OCI-LY7 (cell line): ENCODE measurements at regions not wholly inside any gene's neighbourhood (a gene's known extent, or its start where the extent isn't known, plus 50 kb on each side); places are given as distances from the start of the nearest gene placed in this dataset.

Source experiments
- BruUV-seq: library from RNA; stranded (reverse); fragments of 400-500 nt; replicated peaks from 2 replicates; lab custom pipeline; 2021; lab: Mats Ljungman, UMichigan
- CTCF ChIA-PET: fragments of 300-600 bp; sonication (Branson Sonifier 250); formaldehyde crosslinking; loops from one replicate; lab custom pipeline; 2022; ENCODE audit warnings: antibody characterized with exemption; ENCODE audit not compliant: unreplicated experiment; lab: Charles Lee
- POLR2A ChIA-PET: fragments of 300-600 bp; sonication (Branson Sonifier 250); formaldehyde crosslinking; loops from one replicate; lab custom pipeline; 2022; ENCODE audit warnings: antibody characterized with exemption; lab: Charles Lee
- DNase-seq: peaks from one replicate; pipeline ENCODE4 v3.0.0-alpha.2; 2015; ENCODE audit warnings: low spot score
- H2AFZ ChIP-seq: fragments of 200-600 bp; sonication (generic), shearing (Covaris generic); 2 replicates; pipeline ENCODE4 v1.6.1; 2014; ENCODE audit warnings: mild to moderate bottlenecking, antibody characterized with exemption, low read length, moderate library complexity
- H3K27ac ChIP-seq: fragments of 200-600 bp; sonication (generic); 2 replicates; pipeline ENCODE4 v1.5.1; 2014; ENCODE audit warnings: mixed run types, low read depth, mild to moderate bottlenecking, moderate library complexity, low read length, inconsistent platforms; ENCODE audit not compliant: poor library complexity, severe bottlenecking
- H3K36me3 ChIP-seq: fragments of 200-600 bp; sonication (generic); 2 replicates; pipeline ENCODE4 v1.6.1; 2014; ENCODE audit warnings: mild to moderate bottlenecking, antibody characterized with exemption, low read length, moderate library complexity, mixed read lengths; ENCODE audit not compliant: insufficient read depth
- H3K4me1 ChIP-seq: fragments of 200-600 bp; sonication (generic); 2 replicates; pipeline ENCODE4 v1.5.1; 2014; ENCODE audit warnings: mild to moderate bottlenecking, low read length; ENCODE audit not compliant: insufficient read depth, poor library complexity, severe bottlenecking
- H3K4me2 ChIP-seq: fragments of 200-600 bp; sonication (generic); 2 replicates; pipeline ENCODE4 v1.6.1; 2014; ENCODE audit warnings: mild to moderate bottlenecking, low read length
- H3K4me3 ChIP-seq: fragments of 200-600 bp; sonication (generic); 2 replicates; pipeline ENCODE4 v1.5.1; 2014; ENCODE audit warnings: mild to moderate bottlenecking, low read depth, low read length; ENCODE audit not compliant: poor library complexity, severe bottlenecking
- H3K79me2 ChIP-seq: fragments of 200-600 bp; sonication (generic); 2 replicates; pipeline ENCODE4 v1.6.1; 2016; ENCODE audit warnings: low read depth, mild to moderate bottlenecking, low read length, moderate library complexity, mixed read lengths; ENCODE audit not compliant: insufficient read depth
- H3K9me2 ChIP-seq: fragments of 200-600 bp; sonication (generic); 2 replicates; pipeline ENCODE4 v1.6.1; 2016; ENCODE audit warnings: mild to moderate bottlenecking, low read length, mixed read lengths; ENCODE audit not compliant: insufficient read depth
- H3K9me3 ChIP-seq: fragments of 200-600 bp; sonication (generic); 2 replicates; pipeline ENCODE4 v1.6.1; 2014; ENCODE audit warnings: mild to moderate bottlenecking, mixed run types, low read length, mixed read lengths
- H4K20me1 ChIP-seq: fragments of 200-600 bp; sonication (generic); 2 replicates; pipeline ENCODE4 v1.6.1; 2014; ENCODE audit warnings: mild to moderate bottlenecking, antibody characterized with exemption, low read length, moderate library complexity, mixed read lengths; ENCODE audit not compliant: insufficient read depth
- CTCF ChIP-seq: fragments of 200-600 bp; sonication (generic); conservative IDR thresholded peaks from 2 replicates; pipeline ENCODE4 v1.5.1; 2014; ENCODE audit warnings: mild to moderate bottlenecking, antibody characterized with exemption, low read length, moderate library complexity, mixed read lengths
- EZH2phosphoT487 ChIP-seq: fragments of 200-600 bp; sonication (generic); IDR thresholded peaks from 2 replicates; pipeline ENCODE4 v1.6.1; 2018; ENCODE audit warnings: low read depth, borderline replicate concordance, mild to moderate bottlenecking, mixed run types, antibody characterized with exemption, low read length, moderate library complexity, mixed read lengths
- intact Hi-C: fragments of 100-400 bp; cut with micrococcal nuclease; formaldehyde crosslinking; loops from one replicate; pipeline ENCODE4 v1.10.0; 2022; ENCODE audit not compliant: unreplicated experiment

GRCh38 chr2:221154176-221154575 is 417.9 kb downstream of the EPHA4 start:
- Histone ChIP-seq H3K36me3 (no peaks in the 10 kb centered on the region), H3K4me2 (no peak overlapping the region), H3K9me3 (no peaks in the 10 kb centered on the region), H2AFZ (no peak overlapping the region), H3K4me3 (no peak overlapping the region), H3K27ac (no peak overlapping the region), H3K9me2 (no peaks in the 10 kb centered on the region), H4K20me1 (no peaks in the 10 kb centered on the region), H3K79me2 (no peaks in the 10 kb centered on the region), H3K4me1 (peaks cover 8% of the 10 kb centered on the region)
- BruUV-seq: no TSS peak
- ChIA-PET POLR2A (no interaction called here), CTCF (no interaction called here)
- no peak for DNase-seq
- TF ChIP-seq EZH2phosphoT487 (no peak), CTCF (no peak)
- intact Hi-C loops: no loop called here

- DNase-seq: peak; percentile 18
- Histone ChIP-seq H3K27ac (no peak overlapping the region), H3K4me2 (no peak overlapping the region), H3K9me2 (no peaks in the 10 kb centered on the region), H3K4me1 (peaks cover 8% of the 10 kb centered on the region), H3K4me3 (no peak overlapping the region), H4K20me1 (no peaks in the 10 kb centered on the region), H3K9me3 (no peaks in the 10 kb centered on the region), H3K36me3 (no peaks in the 10 kb centered on the region), H2AFZ (peak overlapping the region; percentile 13; the same call in 1 of the 2 replicates), H3K79me2 (no peaks in the 10 kb centered on the region)
- CTCF ChIA-PET: no interaction called here
- no TSS peak for BruUV-seq
- POLR2A ChIA-PET: interaction anchor here (0.7 to 1.4 kb wide), 5 partner anchors 17 to 184 kb away, joined by 3 to 4 read pairs (median 4); no protein-coding TSS in a partner anchor
- intact Hi-C loops: no loop called here
- no peak for TF ChIP-seq CTCF
- TF ChIP-seq EZH2phosphoT487: no peak
Measured at GRCh38 chr2:221156062-221156734, 415.9 kb downstream of the EPHA4 start.

- TF ChIP-seq CTCF (no peak), EZH2phosphoT487 (no peak)
- no peak overlapping the region for H2AFZ ChIP-seq
- H4K20me1 ChIP-seq: no peaks in the 10 kb centered on the region
- H3K9me2 ChIP-seq: no peaks in the 10 kb centered on the region; the same call in 1 of the 2 replicates
- CTCF ChIA-PET: no interaction called here
- BruUV-seq: no TSS peak
- H3K4me2 ChIP-seq: no peak overlapping the region
- no peak for DNase-seq
- no peaks in the 10 kb centered on the region for H3K9me3 ChIP-seq
- intact Hi-C loops: no loop called here
- no peaks in the 10 kb centered on the region for H3K36me3 ChIP-seq
- no peak overlapping the region for H3K4me3 ChIP-seq
- H3K4me1 ChIP-seq: peaks cover 7% of the 10 kb centered on the region
- no peak overlapping the region for H3K27ac ChIP-seq
- H3K79me2 ChIP-seq: no peaks in the 10 kb centered on the region
- POLR2A ChIA-PET: interaction anchor here (0.7 to 1.3 kb wide), 4 partner anchors 15 to 136 kb away, joined by 3 to 7 read pairs (median 4); no protein-coding TSS in a partner anchor
Measured at GRCh38 chr2:221161186-221161585, 410.9 kb downstream of the EPHA4 start.
